Ecto neural progenitor cell (in vitro differentiated cells): ENCODE measurements at regions not wholly inside any gene's neighbourhood (a gene's known extent, or its start where the extent isn't known, plus 50 kb on each side); places are given as distances from the start of the nearest gene placed in this dataset.
"Not testable (repeated sequence)": the region's sequence is repeated elsewhere in the genome, so short reads cannot be mapped to it uniquely, and the experiment has no call there.

ENCODE experiments used
- DNase-seq: peaks from one replicate; pipeline ENCODE4 v3.0.0-alpha.2; 2018; ENCODE audit warnings: low spot score

GRCh38 chr6:126811321-126811720, 307.1 kb upstream of the RSPO3 start:
- DNase-seq: no peak

GRCh38 chr6:126812010-126812409, 306.5 kb upstream of the RSPO3 start:
- DNase-seq: no peak

- no peak for DNase-seq
Observed at GRCh38 chr6:126812651-126813050, 305.8 kb upstream of the RSPO3 start.

- DNase-seq: no peak
Observed at GRCh38 chr6:126820634-126821033, 297.8 kb upstream of the RSPO3 start.

- no peak for DNase-seq
Observed at GRCh38 chr6:126821706-126822105, 296.8 kb upstream of the RSPO3 start.

GRCh38 chr6:126824226-126824625, 294.2 kb upstream of the RSPO3 start:
- DNase-seq: no peak

GRCh38 chr6:126824815-126825214, 293.7 kb upstream of the RSPO3 start:
- DNase-seq: no peak

- no peak for DNase-seq
Observed at GRCh38 chr6:126826166-126826714, 292.2 kb upstream of the RSPO3 start.

GRCh38 chr6:126831461-126831860, 287.0 kb upstream of the RSPO3 start:
- no peak for DNase-seq

GRCh38 chr6:126842769-126843168, 275.7 kb upstream of the RSPO3 start:
- DNase-seq: no peak

GRCh38 chr6:126848119-126848518, 270.4 kb upstream of the RSPO3 start:
- no peak for DNase-seq

GRCh38 chr6:126867641-126868040, 250.8 kb upstream of the RSPO3 start:
- no peak for DNase-seq

GRCh38 chr6:126873351-126873750, 245.1 kb upstream of the RSPO3 start:
- DNase-seq: no peak

GRCh38 chr6:126873791-126874190, 244.7 kb upstream of the RSPO3 start:
- DNase-seq: no peak

GRCh38 chr6:126876446-126876845, 242.0 kb upstream of the RSPO3 start:
- DNase-seq: no peak

- no peak for DNase-seq
Observed at GRCh38 chr6:126880964-126881363, 237.5 kb upstream of the RSPO3 start.

- no peak for DNase-seq
Observed at GRCh38 chr6:126886106-126886505, 232.4 kb upstream of the RSPO3 start.

GRCh38 chr6:126888727-126889725, 229.4 kb upstream of the RSPO3 start:
- DNase-seq: no peak

GRCh38 chr6:126890055-126890454, 228.4 kb upstream of the RSPO3 start:
- DNase-seq: no peak

- no peak for DNase-seq
Observed at GRCh38 chr6:126891158-126891557, 227.3 kb upstream of the RSPO3 start.

- DNase-seq: not testable (repeated sequence)
Observed at GRCh38 chr6:126892869-126893268, 225.6 kb upstream of the RSPO3 start.

GRCh38 chr6:126897758-126898157, 220.7 kb upstream of the RSPO3 start:
- no peak for DNase-seq

GRCh38 chr6:126904176-126904575, 214.3 kb upstream of the RSPO3 start:
- DNase-seq: no peak

GRCh38 chr6:126905917-126906316, 212.6 kb upstream of the RSPO3 start:
- DNase-seq: no peak
